Smooth muscle cell (in vitro differentiated cells): ENCODE measurements at regions not wholly inside any gene's neighbourhood (a gene's known extent, or its start where the extent isn't known, plus 50 kb on each side); places are given as distances from the start of the nearest gene placed in this dataset.

Experiments used
- DNase-seq: peaks from one replicate; lab custom pipeline; 2025; ENCODE audit not compliant: unreplicated experiment; lab: John Stamatoyannopoulos, UW
- H2AFZ ChIP-seq: fragments of 200-600 bp; sonication (generic); 2 replicates; pipeline ENCODE4 v1.6.0; 2016; ENCODE audit warnings: antibody characterized with exemption, low read depth, mild to moderate bottlenecking
- H3F3A ChIP-seq: fragments of 200-600 bp; sonication (generic); 2 replicates; pipeline ENCODE4 v1.6.0; 2017; ENCODE audit warnings: antibody characterized with exemption, low read depth
- H3K27ac ChIP-seq: fragments of 200-600 bp; sonication (generic); 2 replicates; pipeline ENCODE4 v1.5.1; 2016; ENCODE audit warnings: low read depth, mild to moderate bottlenecking
- H3K27me3 ChIP-seq: fragments of 200-600 bp; sonication (generic); 2 replicates; pipeline ENCODE4 v1.6.1; 2016; ENCODE audit warnings: low read depth, mild to moderate bottlenecking
- H3K36me3 ChIP-seq: fragments of 200-600 bp; sonication (generic); 2 replicates; pipeline ENCODE4 v1.5.1; 2016; ENCODE audit warnings: low read depth
- H3K4me1 ChIP-seq: fragments of 200-600 bp; sonication (generic); 2 replicates; pipeline ENCODE4 v1.5.1; 2016; ENCODE audit warnings: low read depth
- H3K4me2 ChIP-seq: fragments of 200-600 bp; sonication (generic); 2 replicates; pipeline ENCODE4 v1.6.0; 2016; ENCODE audit warnings: mild to moderate bottlenecking
- H3K4me3 ChIP-seq: fragments of 200-600 bp; sonication (generic); 2 replicates; pipeline ENCODE4 v1.5.1; 2016; ENCODE audit warnings: mild to moderate bottlenecking
- H3K79me2 ChIP-seq: fragments of 200-600 bp; sonication (generic); 2 replicates; pipeline ENCODE4 v1.6.0; 2016; ENCODE audit warnings: low read depth, mild to moderate bottlenecking
- H3K9ac ChIP-seq: fragments of 200-600 bp; sonication (generic); 2 replicates; pipeline ENCODE4 v1.6.0; 2016; ENCODE audit warnings: low read depth
- H3K9me3 ChIP-seq: fragments of 200-600 bp; sonication (generic); replicated peaks from 2 replicates; pipeline ENCODE4 v1.5.1; 2016; ENCODE audit warnings: low read depth
- H4K20me1 ChIP-seq: fragments of 200-600 bp; sonication (generic); 2 replicates; pipeline ENCODE4 v1.6.0; 2016; ENCODE audit warnings: low read depth
- CTCF ChIP-seq: fragments of 200-600 bp; sonication (generic); IDR thresholded peaks from 2 replicates; pipeline ENCODE4 v1.5.1; 2017; ENCODE audit warnings: borderline replicate concordance, mild to moderate bottlenecking, antibody characterized with exemption; ENCODE audit not compliant: insufficient read depth, poor library complexity, severe bottlenecking
- WGBS: methylation state at CpG from one replicate; pipeline ENCODE4 v1.1.7; 2016; ENCODE audit warnings: low lambda C conversion rate; 5-methylcytosine and 5-hydroxymethylcytosine counted together

GRCh38 chr10:43728425-43728824 lies 79.7 kb upstream of the ZNF32 start:
- Histone ChIP-seq H3F3A (no peaks in the 10 kb centered on the region), H3K27ac (no peak overlapping the region), H3K9ac (no peak overlapping the region), H3K4me1 (no peaks in the 10 kb centered on the region), H3K9me3 (peaks cover 5% of the 10 kb centered on the region), H3K79me2 (no peaks in the 10 kb centered on the region), H3K4me3 (no peak overlapping the region), H2AFZ (no peak overlapping the region), H3K27me3 (no peaks in the 10 kb centered on the region), H3K4me2 (no peak overlapping the region), H4K20me1 (no peaks in the 10 kb centered on the region), H3K36me3 (no peaks in the 10 kb centered on the region)
- no peak for TF ChIP-seq CTCF
- no peak for DNase-seq
- 93% methylated on average over 26 of the region's 26 CpGs for WGBS

- no peaks in the 10 kb centered on the region for H3K27me3 ChIP-seq
- no peak overlapping the region for H2AFZ ChIP-seq
- no peaks in the 10 kb centered on the region for H3K79me2 ChIP-seq
- TF ChIP-seq CTCF = no peak
- DNase-seq = no peak
- H3K9ac ChIP-seq = no peak overlapping the region
- H3K4me1 ChIP-seq = no peaks in the 10 kb centered on the region
- peaks cover 5% of the 10 kb centered on the region for H3K9me3 ChIP-seq
- no peak overlapping the region for H3K27ac ChIP-seq
- H4K20me1 ChIP-seq = no peaks in the 10 kb centered on the region
- no peak overlapping the region for H3K4me2 ChIP-seq
- H3K4me3 ChIP-seq = no peak overlapping the region
- H3F3A ChIP-seq = no peaks in the 10 kb centered on the region
- no peaks in the 10 kb centered on the region for H3K36me3 ChIP-seq
- WGBS = 94% methylated on average over 21 of the region's 21 CpGs
Measured at GRCh38 chr10:43727935-43728334, 79.3 kb upstream of the ZNF32 start.

DNA sequence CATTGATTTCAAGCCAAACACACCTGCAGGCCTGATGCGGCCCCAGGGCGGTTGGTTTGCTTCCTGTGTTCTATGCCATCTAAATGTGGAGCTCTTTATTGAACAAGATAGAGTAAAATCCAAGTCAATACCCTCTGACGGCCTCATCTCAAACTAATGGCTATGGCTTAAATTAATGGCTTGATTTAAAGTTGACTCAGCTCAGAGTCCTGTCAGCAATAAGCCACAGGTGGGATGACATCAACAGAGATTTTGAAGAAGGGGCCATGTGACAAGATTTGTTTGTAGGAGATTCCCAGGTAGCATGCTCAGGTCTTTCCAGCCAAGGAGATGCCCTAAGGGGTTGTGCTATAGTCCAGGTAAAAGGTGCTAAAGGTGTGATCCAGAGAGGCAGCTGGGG lies 66.7 kb upstream of the ZNF32 start:
- 84% methylated on average over 3 of the region's 3 CpGs for WGBS
- H3K27ac ChIP-seq = no peak overlapping the region
- no peaks in the 10 kb centered on the region for H3K79me2 ChIP-seq
- H2AFZ ChIP-seq = no peak overlapping the region
- no peak overlapping the region for H3K4me3 ChIP-seq
- H4K20me1 ChIP-seq = no peaks in the 10 kb centered on the region
- no peaks in the 10 kb centered on the region for H3K4me1 ChIP-seq
- H3K9ac ChIP-seq = no peak overlapping the region
- H3K27me3 ChIP-seq = peaks cover 4% of the 10 kb centered on the region
- H3F3A ChIP-seq = no peaks in the 10 kb centered on the region
- H3K4me2 ChIP-seq = no peak overlapping the region
- no peak for DNase-seq
- no peaks in the 10 kb centered on the region for H3K9me3 ChIP-seq
- H3K36me3 ChIP-seq = no peaks in the 10 kb centered on the region
- no peak for TF ChIP-seq CTCF

GRCh38 chr10:43712821-43713584 lies 64.3 kb upstream of the ZNF32 start:
- no peak overlapping the region for H3K4me2 ChIP-seq
- H3K4me3 ChIP-seq = no peak overlapping the region
- H3K79me2 ChIP-seq = no peaks in the 10 kb centered on the region
- no peak overlapping the region for H2AFZ ChIP-seq
- H3K27ac ChIP-seq = no peak overlapping the region
- H3K9ac ChIP-seq = no peak overlapping the region
- H3K4me1 ChIP-seq = no peaks in the 10 kb centered on the region
- no peaks in the 10 kb centered on the region for H3F3A ChIP-seq
- DNase-seq = no peak
- no peak for TF ChIP-seq CTCF
- 92% methylated on average over 10 of the region's 10 CpGs for WGBS
- H3K9me3 ChIP-seq = no peaks in the 10 kb centered on the region
- H4K20me1 ChIP-seq = no peaks in the 10 kb centered on the region
- H3K36me3 ChIP-seq = no peaks in the 10 kb centered on the region
- H3K27me3 ChIP-seq = peaks cover 4% of the 10 kb centered on the region
